GM19035 (cell line): ENCODE measurements at regions not wholly inside any gene's neighbourhood (a gene's known extent, or its start where the extent isn't known, plus 50 kb on each side); places are given as distances from the start of the nearest gene placed in this dataset.

ENCODE experiments used
- ATAC-seq: cut with Tn5 transposase; IDR thresholded peaks from one replicate; pipeline ENCODE4 v1.9.1; 2021; ENCODE audit not compliant: unreplicated experiment

DNA sequence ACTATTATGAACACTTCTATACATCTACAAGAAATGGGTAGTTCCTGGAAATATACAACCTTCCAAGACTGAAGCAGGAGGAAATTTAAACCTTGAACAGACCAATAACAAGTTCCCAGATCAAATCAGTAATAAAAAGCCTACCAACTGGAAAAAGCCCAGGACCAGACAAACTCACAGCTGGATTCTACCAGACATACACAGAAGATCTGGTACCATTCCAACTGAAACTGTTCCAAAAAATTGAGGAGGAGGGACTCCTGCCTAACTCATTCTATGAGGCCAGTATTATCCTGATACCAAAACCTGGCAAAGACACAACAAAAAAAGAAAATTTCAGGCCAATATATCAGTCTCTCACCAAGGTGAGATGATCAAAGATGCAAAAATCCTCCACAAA, 189.4 kb downstream of the RPS29 start:
- no peak for ATAC-seq

- ATAC-seq, result no peak
Measured at GRCh38 chr14:49381778-49382177, 204.4 kb downstream of the RPS29 start.

DNA sequence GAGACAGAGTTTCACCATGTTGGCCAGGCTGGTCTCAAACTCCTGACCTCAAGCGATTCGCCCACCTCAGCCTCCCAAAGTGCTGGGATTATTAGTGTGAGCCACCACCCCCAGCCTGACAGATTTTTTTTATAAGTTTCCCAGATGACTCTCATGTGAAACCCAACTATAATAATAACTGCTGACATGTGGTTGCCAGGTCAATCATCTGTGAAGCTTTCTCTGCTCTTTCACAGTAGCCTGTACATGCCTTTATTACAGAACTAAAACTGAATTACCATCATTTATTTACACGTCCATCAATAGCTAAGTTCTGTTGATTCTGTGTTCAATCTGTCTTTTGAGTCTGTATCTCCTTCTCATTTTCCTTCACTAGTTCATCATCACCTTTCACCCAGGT, 218.5 kb downstream of the RPS29 start:
- no peak for ATAC-seq

DNA sequence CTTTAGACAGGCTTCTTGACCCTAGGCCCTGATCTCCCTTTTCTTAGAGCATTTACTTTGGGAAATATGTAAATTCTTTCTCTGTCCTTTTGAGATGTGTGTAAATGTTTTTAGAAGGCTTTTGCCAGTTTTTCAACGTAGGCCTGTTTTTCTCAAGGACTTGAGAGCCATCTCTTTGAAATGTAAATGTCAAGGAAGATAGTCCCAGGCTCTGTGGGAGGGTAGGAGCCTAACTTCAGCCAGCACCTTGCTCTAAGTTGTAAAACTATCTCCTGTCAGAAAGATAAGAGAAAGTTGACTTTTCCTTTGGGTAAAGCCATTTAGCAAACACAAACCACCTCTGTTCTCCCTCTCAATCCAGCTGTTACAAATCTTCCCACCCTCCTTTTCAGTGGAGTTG, 219.8 kb downstream of the RPS29 start:
- no peak for ATAC-seq

- no peak for ATAC-seq
Measured at GRCh38 chr14:49364752-49365117, 221.4 kb downstream of the RPS29 start.

- ATAC-seq, result no peak
Measured at GRCh38 chr14:49363821-49364751, 222.1 kb downstream of the RPS29 start.

DNA sequence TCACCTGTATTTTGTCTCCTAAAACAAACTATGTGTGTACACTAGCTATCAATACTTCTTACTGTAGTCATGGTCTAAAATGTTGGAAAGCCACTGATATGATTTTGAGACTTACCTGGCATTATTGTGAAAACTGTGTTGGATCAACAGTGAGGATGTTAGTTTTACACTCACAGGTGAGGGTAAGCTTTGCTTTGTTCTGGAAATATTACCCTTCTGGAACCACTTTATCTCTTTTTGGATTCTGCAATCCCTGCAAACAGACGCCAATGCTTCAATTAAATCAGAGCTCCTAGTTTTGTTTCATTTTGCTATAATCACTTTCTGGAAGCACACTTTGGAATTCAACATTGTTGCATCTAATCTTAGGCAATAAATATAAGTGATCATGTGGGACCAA, 223.3 kb downstream of the RPS29 start:
- no peak for ATAC-seq

- no peak for ATAC-seq
Measured at GRCh38 chr14:49339130-49339529, 247.1 kb downstream of the RPS29 start.

DNA sequence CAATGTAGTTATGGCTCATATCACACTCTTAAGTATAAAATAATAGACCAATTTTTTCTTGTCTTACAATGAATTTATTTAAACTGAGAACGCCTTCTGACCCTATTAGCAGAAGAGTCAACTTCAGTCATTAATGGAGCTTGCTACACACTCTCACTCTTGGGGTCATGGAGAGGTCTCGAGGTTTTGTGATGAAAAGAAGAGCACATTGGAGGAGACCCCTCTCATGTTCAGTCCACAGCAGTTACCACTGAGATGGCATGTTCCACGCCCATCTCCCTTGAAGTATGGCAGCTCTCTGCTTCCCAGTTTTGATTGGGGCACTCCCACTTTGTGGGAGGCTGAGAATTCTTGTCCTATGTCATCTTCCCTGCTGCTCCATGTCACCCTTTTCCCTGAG, 266.4 kb downstream of the RPS29 start:
- no peak for ATAC-seq

DNA sequence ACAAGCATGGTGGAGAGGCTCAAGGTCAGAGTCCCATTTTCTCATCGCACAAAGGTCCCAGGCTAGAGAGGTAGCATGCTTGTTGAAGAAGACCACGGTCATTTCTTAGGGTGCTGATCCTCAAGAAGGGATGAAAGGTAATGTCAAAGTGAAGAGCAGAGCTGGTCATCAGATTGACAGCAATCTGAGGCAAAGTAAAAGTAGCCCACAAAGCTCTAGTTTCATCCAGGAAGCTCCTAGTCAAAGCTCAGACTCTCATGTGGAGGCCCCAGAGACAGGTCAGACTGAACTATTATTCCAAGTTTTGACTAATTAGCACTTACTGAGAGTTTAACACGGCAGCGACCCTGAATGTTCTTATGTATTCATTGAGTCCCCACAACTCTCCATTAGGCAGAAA, 270.6 kb downstream of the RPS29 start:
- no peak for ATAC-seq

DNA sequence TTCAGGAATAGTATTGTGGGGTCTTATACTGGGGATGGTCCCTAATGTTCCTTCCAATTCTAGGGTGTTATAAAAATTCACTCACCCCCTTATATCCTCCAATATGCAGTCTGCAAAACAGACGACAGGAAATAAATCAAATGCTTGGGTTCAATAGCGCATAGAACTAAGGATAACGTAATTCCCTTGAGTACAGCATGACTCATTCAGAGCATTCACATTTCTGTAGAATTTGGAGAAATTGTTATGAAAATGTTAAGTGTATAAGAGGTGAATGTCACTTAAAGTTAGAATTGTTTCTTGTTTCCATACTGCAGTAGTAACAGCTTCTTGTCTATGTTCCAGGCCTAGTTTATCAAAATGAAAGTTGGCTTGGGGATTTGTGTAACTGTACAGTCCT, 271.4 kb downstream of the RPS29 start:
- ATAC-seq, result no peak

DNA sequence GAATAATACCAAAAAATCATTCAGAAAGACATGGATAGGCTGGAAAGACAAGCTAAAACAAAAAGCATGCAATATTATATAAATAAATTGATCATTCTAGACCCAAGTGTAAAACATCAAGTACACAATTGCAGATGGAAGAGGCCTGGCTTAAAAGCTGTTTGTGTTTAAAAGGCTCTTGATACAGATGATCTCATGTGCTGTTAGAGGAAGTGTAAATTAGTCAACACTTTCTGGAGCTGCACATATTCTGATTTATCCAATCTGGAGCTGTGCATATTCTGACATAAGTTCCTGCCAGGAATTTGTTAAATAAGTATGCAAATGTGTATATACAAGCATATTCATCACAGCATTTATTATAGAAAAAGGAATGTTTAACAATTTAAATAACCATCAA, 273.1 kb downstream of the RPS29 start:
- no peak for ATAC-seq

- no peak for ATAC-seq
Measured at GRCh38 chr14:49310298-49310697, 275.9 kb downstream of the RPS29 start.

GRCh38 chr14:49306152-49306751, 279.9 kb downstream of the RPS29 start:
- ATAC-seq, result peak; percentile 77

DNA sequence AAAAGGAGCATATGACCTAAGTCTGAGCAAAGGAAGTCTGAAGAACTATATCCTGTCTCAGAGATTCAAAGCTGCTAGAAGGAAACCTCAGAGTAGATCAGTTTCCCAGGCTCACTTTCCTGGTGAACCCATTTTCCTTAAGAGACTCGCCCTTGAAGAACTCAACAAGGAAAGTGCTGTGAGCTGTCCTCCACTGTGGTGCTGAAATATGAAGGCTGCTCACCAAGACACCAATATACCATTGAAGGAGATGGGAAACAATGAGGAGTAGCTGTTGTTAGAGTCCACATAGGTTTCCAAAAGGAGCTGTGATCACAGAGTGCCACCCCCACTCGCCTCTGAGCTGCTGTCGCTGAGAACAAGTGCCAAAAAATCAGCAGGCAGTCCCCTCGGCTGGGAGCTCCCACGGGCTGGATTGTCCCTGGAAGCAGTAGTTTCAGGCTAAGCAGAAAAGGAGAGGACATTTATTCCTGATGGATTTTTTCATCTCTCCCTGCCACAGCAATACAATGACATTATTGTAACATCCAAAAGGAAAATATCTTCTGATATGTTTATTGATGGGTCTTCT, 282.1 kb downstream of the RPS29 start:
- no peak for ATAC-seq

- no peak for ATAC-seq
Measured at GRCh38 chr14:49297102-49297501, 289.1 kb downstream of the RPS29 start.

- no peak for ATAC-seq
Measured at GRCh38 chr14:49294621-49295148, 291.5 kb downstream of the RPS29 start.

GRCh38 chr14:49287004-49287403, 299.2 kb downstream of the RPS29 start:
- ATAC-seq, result no peak

DNA sequence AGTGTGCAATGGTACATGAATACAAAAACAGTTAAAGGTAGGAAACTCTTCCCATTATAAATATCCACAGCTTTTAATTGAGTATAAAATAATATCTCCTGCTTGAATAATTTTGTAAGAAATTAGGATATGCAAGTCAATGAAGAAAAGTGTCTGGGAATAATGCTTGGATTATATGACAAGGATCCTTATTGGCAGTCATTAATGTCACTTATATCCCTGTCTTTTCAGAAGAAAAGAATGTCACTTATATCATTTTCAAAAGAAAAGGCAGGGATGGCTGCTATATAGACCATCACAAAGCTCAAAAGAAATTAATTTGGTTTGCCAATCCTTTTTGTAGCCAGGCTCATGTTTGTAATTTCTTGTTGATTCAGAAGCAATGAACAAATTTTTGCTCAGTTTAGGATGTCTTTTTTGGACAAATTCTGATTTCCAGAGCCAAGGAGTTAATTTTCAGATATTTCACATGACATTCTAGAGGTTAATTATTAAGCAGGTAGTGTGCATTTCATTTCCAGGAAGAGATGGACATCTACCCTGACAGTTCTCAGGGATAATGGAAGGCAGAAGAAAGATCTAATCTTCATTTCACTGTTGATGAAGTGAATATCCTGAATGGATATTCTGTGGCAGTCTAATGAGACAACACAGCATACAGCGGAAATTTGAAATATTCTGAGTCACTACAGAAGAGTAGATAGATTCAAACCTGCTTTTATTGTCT, 299.8 kb downstream of the RPS29 start:
- ATAC-seq, result no peak

GRCh38 chr14:49280566-49280965, 305.6 kb downstream of the RPS29 start:
- ATAC-seq, result no peak

DNA sequence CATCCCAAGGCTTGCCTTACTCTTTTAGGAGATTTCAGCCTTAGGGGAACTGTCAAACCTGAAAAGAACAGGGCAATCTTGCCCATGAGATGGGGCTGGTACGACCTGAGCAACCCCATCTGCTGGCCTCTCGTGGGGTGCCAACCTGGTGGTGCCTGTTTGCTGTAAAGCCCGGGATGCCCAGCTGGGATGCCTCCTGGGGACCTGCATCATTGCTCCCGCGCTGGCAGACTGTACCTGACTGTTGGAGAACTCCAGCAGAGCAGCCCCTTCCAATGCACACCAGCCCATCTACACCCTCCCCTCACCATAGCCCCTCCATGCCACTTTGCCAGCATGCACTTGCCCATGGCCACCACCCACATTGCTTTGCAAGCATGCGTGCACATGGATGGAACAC, 335.7 kb downstream of the RPS29 start:
- ATAC-seq, result no peak
